GM23248 (cell line): ENCODE measurements at regions not wholly inside any gene's neighbourhood (a gene's known extent, or its start where the extent isn't known, plus 50 kb on each side); places are given as distances from the start of the nearest gene placed in this dataset.

ENCODE experiments used
- EZH2 ChIP-seq: fragments of 200-600 bp; sonication (generic); IDR thresholded peaks from 2 replicates; pipeline ENCODE4 v1.6.1; 2018; ENCODE audit warnings: antibody characterized with exemption, mild to moderate bottlenecking; ENCODE audit not compliant: insufficient read depth, poor library complexity, severe bottlenecking
- EZH2phosphoT487 ChIP-seq: fragments of 200-600 bp; sonication (generic); IDR thresholded peaks from 2 replicates; pipeline ENCODE4 v1.6.1; 2018; ENCODE audit warnings: antibody characterized with exemption, moderate library complexity, mild to moderate bottlenecking, low read depth; ENCODE audit not compliant: insufficient read depth

- TF ChIP-seq EZH2 (no peak), EZH2phosphoT487 (no peak)
Measured at GRCh38 chr5:156134216-156134615, 192.7 kb upstream of the SGCD start.
